Mesendoderm (in vitro differentiated cells): ENCODE measurements at regions not wholly inside any gene's neighbourhood (a gene's known extent, or its start where the extent isn't known, plus 50 kb on each side); places are given as distances from the start of the nearest gene placed in this dataset.

Source experiments
- DNase-seq: peaks from one replicate; pipeline ENCODE4 v3.0.0; 2013
- H2AK5ac ChIP-seq: 2 replicates; pipeline ENCODE4 v1.6.1; 2013; ENCODE audit warnings: low read length, inconsistent platforms
- H2BK120ac ChIP-seq: 2 replicates; pipeline ENCODE4 v1.6.1; 2013; ENCODE audit warnings: low read depth, mild to moderate bottlenecking, low read length, moderate library complexity, mixed read lengths
- H2BK15ac ChIP-seq: replicated peaks from 2 replicates; pipeline ENCODE4 v1.6.1; 2013; ENCODE audit warnings: low read depth, mild to moderate bottlenecking, moderate library complexity
- H2BK5ac ChIP-seq: 2 replicates; pipeline ENCODE4 v1.6.1; 2013; ENCODE audit warnings: low read length, inconsistent platforms
- H3K18ac ChIP-seq: 2 replicates; pipeline ENCODE4 v1.6.1; 2013; ENCODE audit warnings: mild to moderate bottlenecking, low read length, mixed read lengths
- H3K23ac ChIP-seq: one replicate; pipeline ENCODE4 v1.6.1; 2013; ENCODE audit warnings: low read length
- H3K27ac ChIP-seq: 2 replicates; pipeline ENCODE4 v1.5.1; 2013; ENCODE audit warnings: low read depth, mild to moderate bottlenecking, inconsistent platforms, low read length, moderate library complexity
- H3K27me3 ChIP-seq: 2 replicates; pipeline ENCODE4 v1.6.1; 2013; ENCODE audit warnings: low read length, control low read depth, mild to moderate bottlenecking, inconsistent platforms; ENCODE audit not compliant: insufficient read depth, poor library complexity
- H3K36me3 ChIP-seq: 2 replicates; pipeline ENCODE4 v1.6.1; 2013; ENCODE audit warnings: low read length, inconsistent platforms; ENCODE audit not compliant: control insufficient read depth, insufficient read depth
- H3K4ac ChIP-seq: one replicate; pipeline ENCODE4 v1.6.1; 2013; ENCODE audit warnings: low read depth, mild to moderate bottlenecking, low read length, moderate library complexity
- H3K4me1 ChIP-seq: 2 replicates; pipeline ENCODE4 v1.6.1; 2013; ENCODE audit warnings: low read depth, low read length, inconsistent platforms; ENCODE audit not compliant: control insufficient read depth
- H3K4me2 ChIP-seq: 2 replicates; pipeline ENCODE4 v1.6.1; 2013; ENCODE audit warnings: low read length
- H3K4me3 ChIP-seq: 2 replicates; pipeline ENCODE4 v1.5.1; 2013; ENCODE audit warnings: mild to moderate bottlenecking, low read length
- H3K56ac ChIP-seq: one replicate; pipeline ENCODE4 v1.6.1; 2013; ENCODE audit warnings: low read length
- H3K79me1 ChIP-seq: 2 replicates; pipeline ENCODE4 v1.6.1; 2013; ENCODE audit warnings: low read length, inconsistent platforms
- H3K79me2 ChIP-seq: 2 replicates; pipeline ENCODE4 v1.6.1; 2013; ENCODE audit warnings: mild to moderate bottlenecking, low read length; ENCODE audit not compliant: control insufficient read depth, insufficient read depth
- H3K9ac ChIP-seq: 2 replicates; pipeline ENCODE4 v1.6.1; 2013; ENCODE audit warnings: low read length, inconsistent platforms
- H4K5ac ChIP-seq: one replicate; pipeline ENCODE4 v1.6.1; 2013; ENCODE audit warnings: low read length
- H4K8ac ChIP-seq: one replicate; pipeline ENCODE4 v1.6.1; 2013; ENCODE audit warnings: low read depth, mild to moderate bottlenecking, control low read depth, low read length, moderate library complexity
- WGBS: extraction: QIAGEN DNeasy Blood & Tissue Kit; methylation state at CpG from one replicate; pipeline ENCODE4 v1.1.7; 2013; ENCODE audit warnings: low lambda C conversion rate, missing lambda C conversion rate; ENCODE audit not compliant: insufficient coverage; ENCODE audit errors: extremely low coverage; 5-methylcytosine and 5-hydroxymethylcytosine counted together

DNA sequence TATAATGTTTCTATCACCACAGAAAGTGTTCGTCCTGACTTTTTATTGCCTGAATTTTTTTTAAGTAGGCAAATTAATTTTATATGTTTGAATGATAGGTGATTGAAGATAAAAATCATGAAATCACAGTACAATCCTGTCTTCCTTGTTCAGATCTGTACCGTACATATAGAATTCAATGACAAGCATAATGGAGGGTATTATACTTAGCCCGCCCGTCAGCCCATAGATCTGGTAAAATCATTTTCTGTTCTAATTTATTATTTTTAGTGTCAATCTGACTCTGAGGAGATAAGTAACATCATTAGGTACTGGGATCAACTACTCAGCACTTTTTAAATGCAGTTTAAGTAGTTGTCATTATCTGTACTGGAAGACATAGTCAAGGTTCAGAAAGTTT is 269.9 kb downstream of the NR2F2 start:
- H2BK15ac ChIP-seq = no peak overlapping the region
- H3K4ac ChIP-seq = no peak overlapping the region
- H3K27ac ChIP-seq = no peak overlapping the region
- DNase-seq = no peak
- no peak overlapping the region for H2BK120ac ChIP-seq
- H2BK5ac ChIP-seq = no peak overlapping the region
- no peak overlapping the region for H3K9ac ChIP-seq
- H3K4me2 ChIP-seq = no peak overlapping the region
- no peaks in the 10 kb centered on the region for H3K79me2 ChIP-seq
- no peak overlapping the region for H3K4me3 ChIP-seq
- no peak overlapping the region for H2AK5ac ChIP-seq
- no peak overlapping the region for H3K18ac ChIP-seq
- H3K56ac ChIP-seq = no peak overlapping the region
- no peak overlapping the region for H3K23ac ChIP-seq
- no peak overlapping the region for H4K5ac ChIP-seq
- H3K27me3 ChIP-seq = no peaks in the 10 kb centered on the region
- no peaks in the 10 kb centered on the region for H3K4me1 ChIP-seq
- no CpG with 5 or more reads among the region's 4 CpGs for WGBS
- no peaks in the 10 kb centered on the region for H3K36me3 ChIP-seq
- no peak overlapping the region for H4K8ac ChIP-seq
- no peaks in the 10 kb centered on the region for H3K79me1 ChIP-seq

DNA sequence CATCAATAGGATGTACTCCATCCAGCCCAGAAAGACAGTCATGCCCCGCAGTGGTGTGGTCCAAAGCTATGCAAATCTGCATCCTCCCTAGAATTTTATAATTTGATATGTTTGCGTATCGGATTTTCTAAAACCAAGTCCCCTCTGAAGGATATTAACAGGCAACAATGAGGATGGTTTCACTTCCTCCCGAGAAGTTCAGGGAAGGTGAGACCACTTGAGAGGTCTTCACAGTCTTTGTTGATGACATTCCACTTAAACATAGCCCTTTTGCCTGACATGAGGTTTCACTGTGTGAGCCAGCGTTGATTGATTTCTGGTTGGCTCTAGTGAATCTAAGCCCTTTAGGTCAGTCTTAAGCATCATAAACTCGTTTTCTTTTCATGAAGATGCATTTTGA is 276.1 kb downstream of the NR2F2 start:
- Histone ChIP-seq H3K4ac (no peak overlapping the region), H4K8ac (no peak overlapping the region), H3K36me3 (no peaks in the 10 kb centered on the region), H2BK15ac (no peak overlapping the region), H2BK5ac (no peak overlapping the region), H3K56ac (no peak overlapping the region), H3K18ac (no peak overlapping the region), H2BK120ac (no peak overlapping the region), H3K4me2 (no peak overlapping the region), H3K27me3 (no peaks in the 10 kb centered on the region), H3K4me3 (no peak overlapping the region), H3K79me1 (no peaks in the 10 kb centered on the region), H2AK5ac (no peak overlapping the region), H3K4me1 (no peaks in the 10 kb centered on the region), H3K9ac (no peak overlapping the region), H3K79me2 (no peaks in the 10 kb centered on the region), H3K23ac (no peak overlapping the region), H4K5ac (no peak overlapping the region), H3K27ac (no peak overlapping the region)
- DNase-seq = no peak
- no CpG with 5 or more reads among the region's 6 CpGs for WGBS

DNA sequence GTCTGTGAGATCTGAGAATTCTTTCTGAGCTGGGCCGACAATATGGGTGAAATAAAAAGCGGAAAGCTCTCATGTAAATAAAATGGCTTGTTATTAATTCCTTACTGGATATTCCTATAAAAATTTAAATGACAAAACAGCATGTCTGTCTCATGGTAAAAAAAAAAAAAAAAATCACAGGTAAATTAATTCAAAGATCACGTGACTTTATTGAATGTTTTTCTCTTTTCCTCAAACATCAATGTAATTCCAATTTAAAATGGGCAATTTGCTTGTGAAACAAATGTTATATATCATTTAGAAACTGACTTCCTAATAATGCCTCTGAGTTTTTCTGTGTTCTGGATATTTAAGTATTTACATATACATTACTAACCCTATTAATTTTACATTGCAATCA is 280.3 kb downstream of the NR2F2 start:
- Histone ChIP-seq H3K36me3 (no peaks in the 10 kb centered on the region), H4K8ac (no peak overlapping the region), H2BK15ac (no peak overlapping the region), H2BK120ac (no peak overlapping the region), H3K18ac (no peak overlapping the region), H3K4ac (no peak overlapping the region), H3K4me3 (no peak overlapping the region), H3K56ac (no peak overlapping the region), H4K5ac (no peak overlapping the region), H2AK5ac (no peak overlapping the region), H3K4me2 (no peak overlapping the region), H3K9ac (no peak overlapping the region), H3K79me1 (no peaks in the 10 kb centered on the region), H3K23ac (no peak overlapping the region), H3K27me3 (no peaks in the 10 kb centered on the region), H3K27ac (no peak overlapping the region), H3K4me1 (no peaks in the 10 kb centered on the region), H3K79me2 (no peaks in the 10 kb centered on the region), H2BK5ac (no peak overlapping the region)
- no peak for DNase-seq
- no CpG with 5 or more reads among the region's 3 CpGs for WGBS

DNA sequence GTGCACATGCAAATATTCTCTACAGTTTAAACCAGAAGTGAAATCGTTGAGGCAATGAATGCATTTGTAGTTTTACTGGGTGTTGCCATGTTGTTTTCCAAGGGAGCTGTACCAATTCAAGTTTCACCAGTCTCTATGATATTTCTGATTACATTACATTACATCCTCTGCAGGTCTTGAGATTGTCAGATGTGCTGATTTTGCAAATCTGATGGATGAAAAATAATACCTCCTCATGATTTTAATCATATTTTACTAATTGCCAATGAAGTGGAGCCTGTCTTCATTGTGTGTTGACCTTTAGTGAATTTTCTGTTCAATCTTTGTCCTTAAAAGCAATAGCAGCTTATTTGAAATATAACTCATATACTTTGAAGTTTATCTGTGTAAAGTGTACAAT is 282.4 kb downstream of the NR2F2 start:
- Histone ChIP-seq H2BK15ac (no peak overlapping the region), H3K79me1 (no peaks in the 10 kb centered on the region), H2BK120ac (no peak overlapping the region), H3K9ac (no peak overlapping the region), H2BK5ac (no peak overlapping the region), H3K79me2 (no peaks in the 10 kb centered on the region), H3K4me2 (no peak overlapping the region), H3K4me1 (no peaks in the 10 kb centered on the region), H3K56ac (no peak overlapping the region), H2AK5ac (no peak overlapping the region), H3K4ac (no peak overlapping the region), H3K27me3 (no peaks in the 10 kb centered on the region), H4K5ac (no peak overlapping the region), H3K4me3 (no peak overlapping the region), H4K8ac (no peak overlapping the region), H3K18ac (no peak overlapping the region), H3K27ac (no peak overlapping the region), H3K36me3 (no peaks in the 10 kb centered on the region), H3K23ac (no peak overlapping the region)
- DNase-seq = no peak
- WGBS = no CpG with 5 or more reads among the region's 1 CpG

DNA sequence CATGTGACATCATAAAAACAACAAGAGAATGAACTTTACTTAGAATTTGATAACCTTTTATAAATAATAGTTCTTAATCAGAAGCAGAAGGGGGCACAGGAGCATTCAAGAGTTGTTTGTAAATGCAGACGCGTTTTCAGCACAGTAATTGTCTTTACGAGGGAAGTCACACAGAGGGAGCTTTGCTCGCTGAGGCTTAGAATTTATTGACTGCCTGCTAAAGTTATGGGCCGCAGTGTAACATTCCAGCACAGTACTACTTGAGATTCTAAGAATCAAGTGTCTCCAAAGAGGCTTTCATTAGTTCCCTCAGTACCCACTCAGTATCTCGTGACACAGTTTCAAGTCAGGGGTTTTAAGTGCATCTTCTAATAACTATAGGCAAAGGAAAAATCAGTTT is 288.7 kb downstream of the NR2F2 start:
- no peak overlapping the region for H2BK120ac ChIP-seq
- H2BK15ac ChIP-seq = no peak overlapping the region
- H3K79me1 ChIP-seq = no peaks in the 10 kb centered on the region
- H3K4ac ChIP-seq = no peak overlapping the region
- no peaks in the 10 kb centered on the region for H3K27me3 ChIP-seq
- no peak overlapping the region for H2BK5ac ChIP-seq
- no peaks in the 10 kb centered on the region for H3K36me3 ChIP-seq
- H3K27ac ChIP-seq = no peak overlapping the region
- H3K4me2 ChIP-seq = no peak overlapping the region
- H3K18ac ChIP-seq = no peak overlapping the region
- WGBS = no CpG with 5 or more reads among the region's 6 CpGs
- H4K8ac ChIP-seq = no peak overlapping the region
- no peak overlapping the region for H4K5ac ChIP-seq
- H3K56ac ChIP-seq = no peak overlapping the region
- H3K4me1 ChIP-seq = no peaks in the 10 kb centered on the region
- H3K9ac ChIP-seq = no peak overlapping the region
- H3K23ac ChIP-seq = no peak overlapping the region
- H3K4me3 ChIP-seq = no peak overlapping the region
- H2AK5ac ChIP-seq = no peak overlapping the region
- DNase-seq = peak; percentile 22
- H3K79me2 ChIP-seq = no peaks in the 10 kb centered on the region

DNA sequence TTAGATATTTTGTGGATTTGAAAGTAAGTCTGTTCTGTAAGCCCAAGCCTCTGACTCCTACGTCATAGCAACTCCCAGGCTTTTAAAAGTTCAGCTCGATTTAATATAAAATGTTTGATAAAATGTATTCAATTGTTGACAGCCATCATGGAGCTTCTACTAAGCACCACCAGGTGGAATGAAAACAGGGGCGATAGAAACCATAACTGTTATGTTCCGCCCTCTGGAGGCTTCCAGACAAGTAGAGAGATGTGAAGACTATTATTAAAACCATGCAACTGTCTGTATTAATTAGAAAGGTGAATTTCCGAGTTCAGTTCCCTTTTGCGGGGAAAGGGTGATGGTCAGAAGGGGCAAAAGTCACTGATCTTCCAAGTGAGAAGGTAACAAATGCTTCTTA is 292.2 kb downstream of the NR2F2 start:
- Histone ChIP-seq H3K27me3 (no peaks in the 10 kb centered on the region), H3K56ac (no peak overlapping the region), H3K4ac (no peak overlapping the region), H4K8ac (no peak overlapping the region), H3K27ac (no peak overlapping the region), H2BK5ac (no peak overlapping the region), H2BK120ac (no peak overlapping the region), H3K36me3 (no peaks in the 10 kb centered on the region), H4K5ac (no peak overlapping the region), H3K18ac (no peak overlapping the region), H3K23ac (no peak overlapping the region), H3K4me2 (no peak overlapping the region), H3K4me3 (no peak overlapping the region), H3K79me1 (no peaks in the 10 kb centered on the region), H2BK15ac (no peak overlapping the region), H3K79me2 (no peaks in the 10 kb centered on the region), H3K4me1 (no peaks in the 10 kb centered on the region), H3K9ac (no peak overlapping the region), H2AK5ac (no peak overlapping the region)
- no peak for DNase-seq
- WGBS = no CpG with 5 or more reads among the region's 6 CpGs
